NT2/D1 (cell line): ENCODE measurements at regions not wholly inside any gene's neighbourhood (a gene's known extent, or its start where the extent isn't known, plus 50 kb on each side); places are given as distances from the start of the nearest gene placed in this dataset.

Source experiments
- SUZ12 ChIP-seq: IDR thresholded peaks from 2 replicates; pipeline ENCODE4 v1.6.1; 2011; ENCODE audit not compliant: insufficient read length, insufficient read depth; ENCODE audit errors: extremely low read depth
- YY1 ChIP-seq: IDR thresholded peaks from 2 replicates; pipeline ENCODE4 v1.6.1; 2011; ENCODE audit not compliant: insufficient read length, insufficient read depth
- ZNF274 ChIP-seq: IDR thresholded peaks from 2 replicates; pipeline ENCODE4 v1.6.1; 2011; ENCODE audit warnings: mild to moderate bottlenecking, low read depth, low read length

DNA sequence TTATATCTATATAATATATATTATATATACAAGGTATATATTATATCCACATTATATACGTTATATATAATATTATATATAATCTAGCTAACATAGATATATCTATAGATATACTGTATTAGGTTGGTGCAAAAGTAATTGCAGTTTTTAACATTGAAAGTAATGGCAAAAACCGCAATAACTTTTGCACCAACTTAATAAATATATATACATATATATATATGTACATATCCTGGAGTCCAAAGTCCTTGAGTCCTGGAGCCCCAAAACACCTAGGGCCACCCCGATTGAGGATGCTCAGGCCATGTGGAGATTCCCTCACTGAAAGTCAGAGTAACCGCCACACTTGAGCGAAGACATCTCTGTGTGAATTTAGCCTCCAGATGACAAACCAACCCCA lies 408.2 kb upstream of the AUTS2 start:
- no peak for TF ChIP-seq SUZ12
- no peak for TF ChIP-seq ZNF274
- no peak for TF ChIP-seq YY1
